B cell (primary cell): ENCODE measurements at regions not wholly inside any gene's neighbourhood (a gene's known extent, or its start where the extent isn't known, plus 50 kb on each side); places are given as distances from the start of the nearest gene placed in this dataset.

Experiments
- ATAC-seq: fragments of 200-7000 bp; cut with Tn5 transposase; one replicate; pipeline ENCODE4 v1.10.0; 2021; ENCODE audit warnings: low read depth, mild to moderate bottlenecking, moderate number of reproducible peaks, moderate library complexity
- CTCF ChIA-PET: fragments of 350-600 bp; sonication (Branson Sonifier 250); formaldehyde crosslinking; loops from one replicate; lab custom pipeline; 2021; ENCODE audit warnings: antibody characterized with exemption, inconsistent platforms; lab: Charles Lee
- POLR2A ChIA-PET: fragments of 350-600 bp; sonication (Branson Sonifier 250); formaldehyde crosslinking; loops from one replicate; lab custom pipeline; 2021; ENCODE audit warnings: antibody characterized with exemption; lab: Charles Lee
- DNase-seq: peaks from one replicate; pipeline ENCODE4 v3.0.0; 2013
- H2AFZ ChIP-seq: 2 replicates; pipeline ENCODE4 v1.6.1; 2012; ENCODE audit warnings: mild to moderate bottlenecking, low read depth, low read length; ENCODE audit not compliant: insufficient read depth, poor library complexity, severe bottlenecking
- H3K27ac ChIP-seq, 2 donors: 1 replicate in 1 of 2; 2 replicates in 1 of 2; pipeline ENCODE4 v1.5.1; 2012 to 2013; ENCODE audit warnings: low read length in 2 of 2, mild to moderate bottlenecking in 2 of 2, moderate library complexity in 1 of 2
- H3K27me3 ChIP-seq, 4 experiments: fragments of 200-600 bp in 1 of 4; sonication (generic) in 1 of 4; replicated peaks in 1 of 4; 1 replicate in 2 of 4; 2 replicates in 2 of 4; pipeline versions ENCODE4 v1.6.1 to v1.7.0; 2013 to 2016; ENCODE audit warnings: low read length in 3 of 4, mild to moderate bottlenecking in 2 of 4, mixed read lengths in 1 of 4, moderate library complexity in 1 of 4; ENCODE audit not compliant: insufficient read depth in 4 of 4, control insufficient read depth in 3 of 4; ENCODE audit errors: control extremely low read depth in 1 of 4
- H3K36me3 ChIP-seq, 2 experiments: replicated peaks in 1 of 2; 1 replicate in 1 of 2; 2 replicates in 1 of 2; pipeline versions ENCODE4 v1.6.1 to v1.7.1; 2013; ENCODE audit warnings: low read length in 1 of 2; ENCODE audit not compliant: insufficient read depth in 2 of 2, control insufficient read depth in 1 of 2; ENCODE audit errors: control extremely low read depth in 1 of 2, extremely low read depth in 1 of 2
- H3K4me1 ChIP-seq, 2 donors: fragments of 200-600 bp in 1 of 2; sonication (generic) in 1 of 2; 1 replicate in 1 of 2; 2 replicates in 1 of 2; pipeline versions ENCODE4 v1.5.1 to v1.6.1; 2013 to 2017; ENCODE audit warnings: low read length in 2 of 2; ENCODE audit not compliant: control insufficient read depth in 2 of 2, insufficient read depth in 2 of 2
- H3K4me2 ChIP-seq: replicated peaks from 2 replicates; pipeline ENCODE3; 2012; ENCODE audit warnings: mild to moderate bottlenecking, low read depth, low read length; ENCODE audit not compliant: poor library complexity, severe bottlenecking
- H3K4me3 ChIP-seq, 5 experiments: fragments of 200-600 bp in 1 of 5; sonication (generic) in 1 of 5; 1 replicate in 3 of 5; 2 replicates in 2 of 5; pipeline versions ENCODE4 v1.5.1 to v1.7.0; 2011 to 2016; ENCODE audit warnings: low read length in 4 of 5, mild to moderate bottlenecking in 4 of 5, low read depth in 2 of 5, control low read depth in 1 of 5, moderate library complexity in 1 of 5; ENCODE audit not compliant: insufficient read depth in 1 of 5; ENCODE audit errors: control extremely low read depth in 1 of 5, extremely low read depth in 1 of 5
- H3K79me2 ChIP-seq: fragments of 200-600 bp; sonication (generic); one replicate; pipeline ENCODE4 v1.6.0; 2016; ENCODE audit warnings: low read length; ENCODE audit not compliant: control insufficient read depth, insufficient read depth
- H3K9ac ChIP-seq: fragments of 200-600 bp; sonication (generic); 2 replicates; pipeline ENCODE4 v1.6.1; 2017; ENCODE audit warnings: mild to moderate bottlenecking, low read length, moderate library complexity
- H3K9me3 ChIP-seq, 3 donors: one replicate each; pipeline versions ENCODE4 v1.6.1 to v1.7.1; 2013; ENCODE audit warnings: low read length in 2 of 3; ENCODE audit not compliant: control insufficient read depth in 2 of 3, insufficient read depth in 1 of 3; ENCODE audit errors: control extremely low read depth in 1 of 3
- H4K20me1 ChIP-seq: 2 replicates; pipeline ENCODE4 v1.6.0; 2012; ENCODE audit warnings: mild to moderate bottlenecking, low read length; ENCODE audit not compliant: insufficient read depth, control insufficient read depth, poor library complexity, severe bottlenecking
- H3K27ac Mint-ChIP-seq: one replicate; pipeline ENCODE4 v1.8.0; 2021; ENCODE audit warnings: mixed read lengths
- H3K27me3 Mint-ChIP-seq: one replicate; pipeline ENCODE4 v1.8.0; 2021; ENCODE audit warnings: mixed read lengths
- H3K4me1 Mint-ChIP-seq: one replicate; pipeline ENCODE4 v1.8.0; 2021; ENCODE audit warnings: mixed read lengths
- H3K4me3 Mint-ChIP-seq: one replicate; pipeline ENCODE4 v1.8.0; 2021; ENCODE audit warnings: mixed read lengths
- H3K9me3 Mint-ChIP-seq: one replicate; pipeline ENCODE4 v1.8.0; 2022; ENCODE audit warnings: mixed read lengths; ENCODE audit not compliant: insufficient read depth
- EZH2 ChIP-seq: IDR thresholded peaks from 2 replicates; pipeline ENCODE4 v1.6.1; 2012; ENCODE audit warnings: borderline replicate concordance, low read depth, mild to moderate bottlenecking, moderate library complexity, low read length; ENCODE audit not compliant: insufficient read depth, poor library complexity, severe bottlenecking
- WGBS: methylation state at CpG from one replicate; pipeline ENCODE4 v1.1.5; 2013; ENCODE audit warnings: missing lambda C conversion rate; ENCODE audit not compliant: insufficient coverage; 5-methylcytosine and 5-hydroxymethylcytosine counted together
- intact Hi-C: fragments of 100-400 bp; cut with micrococcal nuclease; formaldehyde crosslinking; loops from one replicate; pipeline ENCODE4 v1.10.0; 2022
- TF ChIP-seq, protein P1 (sequence below): fragments of 200-600 bp; IDR thresholded peaks from one replicate; pipeline ENCODE4 v1.8.0; 2022; ENCODE audit warnings: antibody characterized with exemption, mild to moderate bottlenecking

DNA sequence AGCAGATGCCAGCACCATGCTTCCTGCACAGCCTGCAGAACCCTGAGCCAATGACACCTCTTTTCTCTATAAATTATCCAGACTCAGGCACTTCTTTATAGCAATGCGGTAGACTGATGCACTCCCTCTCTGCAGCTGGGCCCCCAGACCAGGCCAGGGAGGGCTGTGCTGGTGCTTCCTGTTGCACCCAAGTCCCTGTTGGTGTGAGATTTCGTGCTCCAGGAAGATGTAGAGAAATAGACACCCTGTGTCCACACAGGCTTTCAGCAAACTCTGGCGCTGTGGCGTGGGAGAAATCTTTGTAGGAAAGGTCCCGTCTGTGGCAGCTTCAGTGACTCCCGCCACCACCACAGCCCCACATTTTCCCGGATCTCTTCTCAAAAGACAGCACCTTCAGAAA is 572.2 kb downstream of the GALR1 start:
- Histone ChIP-seq H3K4me2 (no peak overlapping the region), H3K27me3 (no peaks in the 10 kb centered on the region), H3K9ac (no peak overlapping the region), H3K4me3 (no peak overlapping the region), H3K36me3 (no peaks in the 10 kb centered on the region), H3K4me1 (no peaks in the 10 kb centered on the region), H3K79me2 (no peaks in the 10 kb centered on the region), H3K9me3 (peaks cover 0 to 21% (median 0%) of the 10 kb centered on the region in 3 donors), H4K20me1 (no peaks in the 10 kb centered on the region), H3K27ac (no peak overlapping the region), H2AFZ (no peak overlapping the region)
- Mint-ChIP-seq H3K27me3 (no peaks in the 10 kb centered on the region), H3K4me3 (no peak overlapping the region), H3K4me1 (no peaks in the 10 kb centered on the region), H3K27ac (no peak overlapping the region), H3K9me3 (peaks cover 2% of the 10 kb centered on the region)
- 92% methylated on average over 6 of the region's 7 CpGs for WGBS
- ATAC-seq (no peak), DNase-seq (no peak)
- CTCF ChIA-PET: no interaction called here
- POLR2A ChIA-PET: no interaction called here
- intact Hi-C loops: no loop called here
- TF ChIP-seq, protein P1, sequence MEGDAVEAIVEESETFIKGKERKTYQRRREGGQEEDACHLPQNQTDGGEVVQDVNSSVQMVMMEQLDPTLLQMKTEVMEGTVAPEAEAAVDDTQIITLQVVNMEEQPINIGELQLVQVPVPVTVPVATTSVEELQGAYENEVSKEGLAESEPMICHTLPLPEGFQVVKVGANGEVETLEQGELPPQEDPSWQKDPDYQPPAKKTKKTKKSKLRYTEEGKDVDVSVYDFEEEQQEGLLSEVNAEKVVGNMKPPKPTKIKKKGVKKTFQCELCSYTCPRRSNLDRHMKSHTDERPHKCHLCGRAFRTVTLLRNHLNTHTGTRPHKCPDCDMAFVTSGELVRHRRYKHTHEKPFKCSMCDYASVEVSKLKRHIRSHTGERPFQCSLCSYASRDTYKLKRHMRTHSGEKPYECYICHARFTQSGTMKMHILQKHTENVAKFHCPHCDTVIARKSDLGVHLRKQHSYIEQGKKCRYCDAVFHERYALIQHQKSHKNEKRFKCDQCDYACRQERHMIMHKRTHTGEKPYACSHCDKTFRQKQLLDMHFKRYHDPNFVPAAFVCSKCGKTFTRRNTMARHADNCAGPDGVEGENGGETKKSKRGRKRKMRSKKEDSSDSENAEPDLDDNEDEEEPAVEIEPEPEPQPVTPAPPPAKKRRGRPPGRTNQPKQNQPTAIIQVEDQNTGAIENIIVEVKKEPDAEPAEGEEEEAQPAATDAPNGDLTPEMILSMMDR: no peak
- TF ChIP-seq EZH2: no peak

DNA sequence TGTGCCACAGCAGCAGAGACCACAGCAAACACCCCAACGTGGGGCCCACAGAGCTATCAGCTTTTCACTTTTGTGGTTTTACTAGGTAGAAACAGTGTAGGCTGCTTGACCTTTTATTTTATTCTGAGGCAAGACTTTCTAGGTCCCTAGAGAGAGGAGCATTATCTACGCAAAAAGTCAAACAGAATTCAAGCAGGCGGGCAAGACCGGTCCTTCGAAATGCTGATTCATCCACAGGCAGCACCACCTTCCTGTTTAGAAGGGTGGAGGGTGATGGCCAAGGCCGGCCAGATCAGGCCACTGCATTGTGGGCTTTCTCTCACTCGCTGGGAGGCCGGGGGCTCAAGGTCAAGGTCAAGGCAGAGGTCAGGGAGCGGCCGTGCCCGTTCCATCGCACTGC is 573.0 kb downstream of the GALR1 start:
- Mint-ChIP-seq H3K27me3 (no peaks in the 10 kb centered on the region), H3K4me3 (no peak overlapping the region), H3K27ac (no peak overlapping the region), H3K9me3 (peaks cover 2% of the 10 kb centered on the region), H3K4me1 (no peaks in the 10 kb centered on the region)
- Histone ChIP-seq H3K4me2 (no peak overlapping the region), H3K9ac (no peak overlapping the region), H3K4me3 (no peak overlapping the region), H3K27me3 (no peaks in the 10 kb centered on the region), H3K27ac (no peak overlapping the region), H4K20me1 (no peaks in the 10 kb centered on the region), H2AFZ (no peak overlapping the region), H3K36me3 (no peaks in the 10 kb centered on the region), H3K9me3 (peaks cover 0 to 21% (median 0%) of the 10 kb centered on the region in 3 donors), H3K4me1 (no peaks in the 10 kb centered on the region), H3K79me2 (no peaks in the 10 kb centered on the region)
- intact Hi-C loops: no loop called here
- TF ChIP-seq, protein P1: no peak
- no peak for TF ChIP-seq EZH2
- 40% methylated on average over 12 of the region's 12 CpGs for WGBS
- ChIA-PET CTCF (no interaction called here), POLR2A (interaction anchor here (0.6 kb wide), 1 partner anchor 53 kb away, joined by 4 read pairs; no protein-coding TSS in a partner anchor)
- no peak for DNase-seq
- ATAC-seq: no peak
